ENCODE measurements at regions not wholly inside any gene's neighbourhood (a gene's known extent, or its start where the extent isn't known, plus 50 kb on each side); places are given as distances from the start of the nearest gene placed in this dataset.

DNA sequence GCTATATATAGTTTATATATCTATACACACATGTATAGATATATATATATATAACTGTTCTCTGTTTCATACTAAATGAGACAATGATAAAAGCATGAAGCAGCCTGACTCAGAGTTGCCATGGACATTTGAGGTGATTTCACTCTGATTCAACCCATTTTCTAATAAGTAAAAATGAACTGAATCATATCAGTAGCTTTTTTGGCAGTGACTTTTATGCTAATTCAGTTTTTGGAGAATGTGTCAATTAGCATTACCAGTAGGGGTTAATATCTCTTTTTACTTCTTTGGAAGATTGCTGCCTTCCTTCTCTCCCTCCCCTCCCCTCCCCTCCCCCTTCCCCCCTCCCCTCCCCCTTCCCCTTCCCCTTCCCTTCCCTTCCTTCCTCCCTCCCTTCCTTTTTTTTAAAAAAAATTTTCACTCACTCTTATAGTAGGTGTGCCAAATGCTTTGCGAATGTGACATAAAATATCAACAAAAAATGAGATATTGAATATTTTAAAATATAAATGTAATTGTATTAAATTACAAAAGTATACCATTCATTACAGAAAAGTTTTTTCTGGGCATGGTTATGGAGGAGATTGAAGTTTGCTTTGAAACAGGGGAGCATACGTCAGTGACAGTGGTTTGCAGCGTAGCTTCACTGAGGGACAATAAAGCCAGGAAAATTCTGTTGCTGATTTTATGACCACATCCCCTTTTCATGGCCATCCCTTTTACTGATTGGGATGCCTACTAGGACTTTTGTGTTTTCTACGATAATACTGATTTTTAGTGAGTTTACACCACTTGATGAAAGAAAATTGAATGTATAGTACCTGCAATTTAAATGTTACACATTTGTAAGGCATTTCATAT lies 64.0 kb upstream of the KLF6 start:
- no TSS peak for BruUV-seq (replicated peaks)
- Histone ChIP-seq H3K27ac (ENCODE audit: insufficient read depth, low read depth, low read length) (no peak overlapping the region), H3K27me3 (ENCODE audit: control insufficient read depth in 2 of 2, insufficient read depth in 2 of 2, low read length in 2 of 2) (no peaks in the 10 kb centered on the region), H3K4me2 (ENCODE audit: insufficient read depth, low read length) (no peak overlapping the region), H3K9ac (replicated peaks; ENCODE audit: extremely low read depth, insufficient read depth, low read length) (no peak overlapping the region), H3K4me1 (ENCODE audit: control insufficient read depth, extremely low read depth, insufficient read depth, low read length) (peaks cover 23% of the 10 kb centered on the region), H3K9me3 (replicated peaks; ENCODE audit: control insufficient read depth, insufficient read depth, low read length) (no peaks in the 10 kb centered on the region), H3K36me3 (ENCODE audit: control insufficient read depth in 2 of 2, extremely low read depth in 1 of 2, insufficient read depth in 2 of 2, low read length in 2 of 2) (no peaks in the 10 kb centered on the region), H3K9me1 (replicated peaks; ENCODE audit: control insufficient read depth, extremely low read depth, insufficient read depth, low read length) (no peaks in the 10 kb centered on the region), H2AFZ (ENCODE audit: low read depth, low read length) (no peak overlapping the region), H3K79me2 (ENCODE audit: control insufficient read depth, insufficient read depth, low read length) (no peaks in the 10 kb centered on the region), H3K4me3 (replicated peaks in 1 of 3; ENCODE audit: insufficient read depth in 1 of 3, low read depth in 1 of 3, low read length in 3 of 3) (no peak overlapping the region), H4K20me1 (replicated peaks; ENCODE audit: control insufficient read depth, extremely low read depth, insufficient read depth, low read length) (no peaks in the 10 kb centered on the region)
- dilution Hi-C loops (cut with MboI; ENCODE audit: extremely low pct_ligation_motif_present, low sequenced_read_pairs) (no loop called here), intact Hi-C loops (cut with micrococcal nuclease) (no loop called here)
- TF ChIP-seq EZH2 (IDR thresholded peaks at IDR 0.05; ENCODE audit: borderline replicate concordance, low read depth, low read length, severe bottlenecking): no peak
- TF ChIP-seq, protein P1, sequence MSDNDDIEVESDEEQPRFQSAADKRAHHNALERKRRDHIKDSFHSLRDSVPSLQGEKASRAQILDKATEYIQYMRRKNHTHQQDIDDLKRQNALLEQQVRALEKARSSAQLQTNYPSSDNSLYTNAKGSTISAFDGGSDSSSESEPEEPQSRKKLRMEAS (IDR thresholded peaks at IDR 0.05; ENCODE audit: insufficient read depth, insufficient read length): no peak
- TF ChIP-seq, protein P2, sequence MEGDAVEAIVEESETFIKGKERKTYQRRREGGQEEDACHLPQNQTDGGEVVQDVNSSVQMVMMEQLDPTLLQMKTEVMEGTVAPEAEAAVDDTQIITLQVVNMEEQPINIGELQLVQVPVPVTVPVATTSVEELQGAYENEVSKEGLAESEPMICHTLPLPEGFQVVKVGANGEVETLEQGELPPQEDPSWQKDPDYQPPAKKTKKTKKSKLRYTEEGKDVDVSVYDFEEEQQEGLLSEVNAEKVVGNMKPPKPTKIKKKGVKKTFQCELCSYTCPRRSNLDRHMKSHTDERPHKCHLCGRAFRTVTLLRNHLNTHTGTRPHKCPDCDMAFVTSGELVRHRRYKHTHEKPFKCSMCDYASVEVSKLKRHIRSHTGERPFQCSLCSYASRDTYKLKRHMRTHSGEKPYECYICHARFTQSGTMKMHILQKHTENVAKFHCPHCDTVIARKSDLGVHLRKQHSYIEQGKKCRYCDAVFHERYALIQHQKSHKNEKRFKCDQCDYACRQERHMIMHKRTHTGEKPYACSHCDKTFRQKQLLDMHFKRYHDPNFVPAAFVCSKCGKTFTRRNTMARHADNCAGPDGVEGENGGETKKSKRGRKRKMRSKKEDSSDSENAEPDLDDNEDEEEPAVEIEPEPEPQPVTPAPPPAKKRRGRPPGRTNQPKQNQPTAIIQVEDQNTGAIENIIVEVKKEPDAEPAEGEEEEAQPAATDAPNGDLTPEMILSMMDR (IDR thresholded peaks at IDR 0.05; ENCODE audit: extremely low read depth in 1 of 2, insufficient read depth in 1 of 2, low read depth in 1 of 2, low read length in 2 of 2): no peak
- TF ChIP-seq MYC (IDR thresholded peaks at IDR 0.05; ENCODE audit: low read depth, low read length): no peak
- no peak for TF ChIP-seq POLR2A (IDR thresholded peaks at IDR 0.05; ENCODE audit: low read depth, low read length)
- TF ChIP-seq FOS (IDR thresholded peaks at IDR 0.05; ENCODE audit: borderline replicate concordance, insufficient read depth, low read length): peak; percentile 83
- TF ChIP-seq JUN (IDR thresholded peaks at IDR 0.05; ENCODE audit: borderline replicate concordance, insufficient read depth, insufficient read length, low read depth): no peak
- peak; percentile 36 for DNase-seq (ENCODE audit: low read depth, low spot score)
- ChIA-PET CTCF (interaction anchor here (1.2 kb wide), 1 partner anchor 12 kb away, joined by 3 read pairs; no protein-coding TSS in a partner anchor), POLR2A (no interaction called here)
- no peak for FAIRE-seq
